HEK293 (cell line): ENCODE measurements at regions not wholly inside any gene's neighbourhood (a gene's known extent, or its start where the extent isn't known, plus 50 kb on each side); places are given as distances from the start of the nearest gene placed in this dataset.

Experiments used
- CTCF ChIA-PET: fragments of 350-600 bp; formaldehyde crosslinking; extraction: SDS; loops from one replicate; lab custom pipeline; 2021; ENCODE audit warnings: antibody characterized with exemption; lab: Yijun Ruan, JAX
- POLR2A ChIA-PET: fragments of 300-600 bp; formaldehyde crosslinking; extraction: SDS; loops from one replicate; lab custom pipeline; 2020; ENCODE audit warnings: antibody characterized with exemption, inconsistent platforms; lab: Yijun Ruan, JAX
- H3K27ac ChIP-seq: fragments of 200-500 bp; sonication (Bioruptor generic); 2 replicates; pipeline ENCODE4 v1.5.1; 2014; ENCODE audit warnings: low read depth, low read length, control low read depth, inconsistent platforms; ENCODE audit errors: extremely low read depth
- H3K36me3 ChIP-seq, 2 experiments: fragments of 200-500 bp in 1 of 2; sonication (Bioruptor generic) in 1 of 2; 1 replicate in 1 of 2; 2 replicates in 1 of 2; pipeline ENCODE4 v1.5.1; 2014 to 2017; ENCODE audit warnings: inconsistent platforms in 2 of 2, low read length in 2 of 2; ENCODE audit not compliant: control insufficient read depth in 2 of 2, insufficient read depth in 1 of 2
- H3K4me1 ChIP-seq: fragments of 200-500 bp; sonication (Bioruptor generic); 2 replicates; pipeline ENCODE4 v1.5.1; 2014; ENCODE audit warnings: mild to moderate bottlenecking, low read length, inconsistent platforms; ENCODE audit not compliant: control insufficient read depth, insufficient read depth
- H3K4me3 ChIP-seq: 2 replicates; pipeline ENCODE4 v1.5.1; 2011; ENCODE audit warnings: low read depth, mild to moderate bottlenecking, control low read depth, low read length, moderate library complexity
- H3K9me3 ChIP-seq: fragments of 200-500 bp; sonication (Bioruptor generic); 2 replicates; pipeline ENCODE4 v1.5.1; 2014; ENCODE audit warnings: low read depth, low read length, inconsistent platforms; ENCODE audit not compliant: control insufficient read depth, insufficient read depth
- ATF2 ChIP-seq: fragments of 450-650 bp; formaldehyde crosslinking; IDR thresholded peaks from 2 replicates; pipeline ENCODE4 v1.5.1; 2016; ENCODE audit warnings: missing biosample characterization, missing genetic modification characterization, low read depth
- FEZF1 ChIP-seq: fragments of 450-650 bp; formaldehyde crosslinking; IDR thresholded peaks from 2 replicates; pipeline ENCODE4 v1.5.1; 2016; ENCODE audit warnings: missing biosample characterization, missing genetic modification characterization
- HOXD13 ChIP-seq: sonication (generic); formaldehyde crosslinking; IDR thresholded peaks from 2 replicates; pipeline ENCODE4 v1.8.0; 2022; ENCODE audit warnings: missing genetic modification reagents, borderline replicate concordance
- MZF1 ChIP-seq: fragments of 450-650 bp; formaldehyde crosslinking; IDR thresholded peaks from 2 replicates; pipeline ENCODE4 v1.5.1; 2017; ENCODE audit warnings: missing biosample characterization, missing genetic modification characterization, borderline replicate concordance
- TSHZ1 ChIP-seq: fragments of 450-650 bp; formaldehyde crosslinking; IDR thresholded peaks from 2 replicates; pipeline ENCODE4 v1.5.1; 2016; ENCODE audit warnings: missing biosample characterization, missing genetic modification characterization, borderline replicate concordance
- ZNF140 ChIP-seq: fragments of 450-650 bp; formaldehyde crosslinking; IDR thresholded peaks from 2 replicates; pipeline ENCODE4 v1.5.1; 2016; ENCODE audit warnings: missing biosample characterization, missing genetic modification characterization
- ZNF18 ChIP-seq: fragments of 450-650 bp; formaldehyde crosslinking; IDR thresholded peaks from 2 replicates; pipeline ENCODE4 v1.5.1; 2016; ENCODE audit warnings: missing biosample characterization, missing genetic modification characterization
- ZNF2 ChIP-seq: fragments of 450-650 bp; formaldehyde crosslinking; IDR thresholded peaks from 2 replicates; pipeline ENCODE4 v1.5.1; 2016; ENCODE audit warnings: missing biosample characterization, missing genetic modification characterization
- ZNF202 ChIP-seq: fragments of 450-650 bp; formaldehyde crosslinking; IDR thresholded peaks from 2 replicates; pipeline ENCODE4 v1.5.1; 2016; ENCODE audit warnings: missing biosample characterization, missing genetic modification characterization, borderline replicate concordance
- ZNF248 ChIP-seq: fragments of 450-650 bp; formaldehyde crosslinking; IDR thresholded peaks from 2 replicates; pipeline ENCODE4 v1.5.1; 2017; ENCODE audit warnings: missing biosample characterization, missing genetic modification characterization
- ZNF292 ChIP-seq: fragments of 450-650 bp; formaldehyde crosslinking; IDR thresholded peaks from 2 replicates; pipeline ENCODE4 v1.5.1; 2016; ENCODE audit warnings: low read depth, missing biosample characterization, missing genetic modification characterization, borderline replicate concordance
- ZNF335 ChIP-seq: fragments of 450-650 bp; formaldehyde crosslinking; conservative IDR thresholded peaks from 2 replicates; pipeline ENCODE4 v1.5.1; 2016; ENCODE audit warnings: missing biosample characterization, missing genetic modification characterization
- ZNF571 ChIP-seq: fragments of 450-650 bp; formaldehyde crosslinking; IDR thresholded peaks from 2 replicates; pipeline ENCODE4 v1.5.0; 2017; ENCODE audit warnings: missing biosample characterization, missing genetic modification characterization
- ZSCAN30 ChIP-seq: fragments of 450-650 bp; IDR thresholded peaks from 2 replicates; pipeline ENCODE4 v1.5.1; 2018; ENCODE audit warnings: missing biosample characterization, mild to moderate bottlenecking, missing genetic modification characterization, moderate library complexity
- TF ChIP-seq, protein P1 (sequence below): fragments of 450-650 bp; formaldehyde crosslinking; IDR thresholded peaks from 2 replicates; pipeline ENCODE4 v1.5.1; 2016; ENCODE audit warnings: missing biosample characterization, missing genetic modification characterization
- TF ChIP-seq, protein P2 (sequence below): fragments of 450-650 bp; formaldehyde crosslinking; IDR thresholded peaks from 2 replicates; pipeline ENCODE4 v1.5.1; 2016; ENCODE audit warnings: missing biosample characterization, missing genetic modification characterization
- TF ChIP-seq, protein P3 (sequence below): fragments of 450-650 bp; formaldehyde crosslinking; IDR thresholded peaks from 2 replicates; pipeline ENCODE4 v1.5.1; 2016; ENCODE audit warnings: missing biosample characterization, missing genetic modification characterization
- TF ChIP-seq, protein P4 (sequence below): fragments of 450-650 bp; formaldehyde crosslinking; IDR thresholded peaks from 2 replicates; pipeline ENCODE4 v1.5.1; 2016; ENCODE audit warnings: missing biosample characterization, missing genetic modification characterization, low read depth

DNA sequence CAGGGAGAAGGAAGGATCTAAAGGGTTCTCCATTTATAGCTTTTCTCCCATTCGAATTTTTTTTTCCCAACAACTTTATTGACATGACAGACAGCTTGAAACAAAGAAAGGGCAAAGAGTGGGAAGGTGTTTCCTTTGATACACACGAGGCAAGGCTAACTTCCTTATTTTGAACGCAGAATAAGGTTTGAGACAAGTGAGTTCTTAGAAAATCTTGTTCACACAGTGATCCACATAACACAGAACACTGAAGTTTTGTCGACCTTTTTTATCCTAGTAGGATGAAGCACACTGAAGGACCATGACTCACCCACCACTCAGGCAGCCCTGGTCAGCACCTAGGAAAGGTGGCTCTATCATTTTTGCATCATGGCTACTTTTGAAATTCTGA is 425.8 kb upstream of the MDFIC2 start (continued):
- TF ChIP-seq, protein P1, sequence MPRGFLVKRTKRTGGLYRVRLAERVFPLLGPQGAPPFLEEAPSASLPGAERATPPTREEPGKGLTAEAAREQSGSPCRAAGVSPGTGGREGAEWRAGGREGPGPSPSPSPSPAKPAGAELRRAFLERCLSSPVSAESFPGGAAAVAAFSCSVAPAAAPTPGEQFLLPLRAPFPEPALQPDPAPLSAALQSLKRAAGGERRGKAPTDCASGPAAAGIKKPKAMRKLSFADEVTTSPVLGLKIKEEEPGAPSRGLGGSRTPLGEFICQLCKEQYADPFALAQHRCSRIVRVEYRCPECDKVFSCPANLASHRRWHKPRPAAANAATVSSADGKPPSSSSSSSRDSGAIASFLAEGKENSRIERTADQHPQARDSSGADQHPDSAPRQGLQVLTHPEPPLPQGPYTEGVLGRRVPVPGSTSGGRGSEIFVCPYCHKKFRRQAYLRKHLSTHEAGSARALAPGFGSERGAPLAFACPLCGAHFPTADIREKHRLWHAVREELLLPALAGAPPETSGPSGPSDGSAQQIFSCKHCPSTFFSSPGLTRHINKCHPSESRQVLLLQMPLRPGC, result no peak
- TF ChIP-seq MZF1 (tag by site-specific recombination) (no peak), ZNF335 (tag by site-specific recombination) (no peak), ZNF292 (tag by site-specific recombination) (no peak), FEZF1 (tag by site-specific recombination) (no peak)

DNA sequence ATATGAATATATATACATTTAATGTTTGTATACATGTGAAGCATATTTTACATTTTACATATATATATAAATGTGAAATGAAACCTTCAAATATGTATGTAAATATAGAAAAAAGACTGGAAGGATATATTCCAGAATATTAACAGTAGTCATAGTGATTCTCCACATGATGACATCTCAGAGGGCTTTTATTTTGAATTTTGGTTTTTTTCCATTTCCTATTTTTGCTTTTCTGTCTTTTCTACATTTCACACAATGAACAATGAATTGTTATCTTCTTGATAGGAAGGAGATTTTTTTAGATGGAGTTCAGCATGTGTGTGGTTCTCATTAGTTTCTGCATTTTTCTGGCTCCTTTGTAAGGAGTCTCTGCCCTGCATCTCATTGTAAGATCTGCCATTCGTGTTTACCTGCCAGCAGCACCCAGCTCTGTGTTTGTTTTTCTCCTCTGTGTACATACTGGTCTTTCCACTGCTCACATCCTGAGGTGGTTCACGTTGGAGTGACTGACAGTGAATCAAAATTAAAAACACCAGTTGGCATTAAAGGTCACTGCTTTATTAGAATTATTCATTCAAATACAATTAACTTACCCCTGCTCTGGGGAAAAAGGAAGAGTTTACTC is 425.3 kb upstream of the MDFIC2 start:
- H3K4me3 ChIP-seq, result no peak overlapping the region
- no peak overlapping the region for H3K27ac ChIP-seq
- H3K4me1 ChIP-seq, result no peaks in the 10 kb centered on the region
- CTCF ChIA-PET, result no interaction called here
- no peaks in the 10 kb centered on the region for H3K36me3 ChIP-seq
- H3K9me3 ChIP-seq, result no peaks in the 10 kb centered on the region
- POLR2A ChIA-PET, result no interaction called here
- TF ChIP-seq, protein P2, sequence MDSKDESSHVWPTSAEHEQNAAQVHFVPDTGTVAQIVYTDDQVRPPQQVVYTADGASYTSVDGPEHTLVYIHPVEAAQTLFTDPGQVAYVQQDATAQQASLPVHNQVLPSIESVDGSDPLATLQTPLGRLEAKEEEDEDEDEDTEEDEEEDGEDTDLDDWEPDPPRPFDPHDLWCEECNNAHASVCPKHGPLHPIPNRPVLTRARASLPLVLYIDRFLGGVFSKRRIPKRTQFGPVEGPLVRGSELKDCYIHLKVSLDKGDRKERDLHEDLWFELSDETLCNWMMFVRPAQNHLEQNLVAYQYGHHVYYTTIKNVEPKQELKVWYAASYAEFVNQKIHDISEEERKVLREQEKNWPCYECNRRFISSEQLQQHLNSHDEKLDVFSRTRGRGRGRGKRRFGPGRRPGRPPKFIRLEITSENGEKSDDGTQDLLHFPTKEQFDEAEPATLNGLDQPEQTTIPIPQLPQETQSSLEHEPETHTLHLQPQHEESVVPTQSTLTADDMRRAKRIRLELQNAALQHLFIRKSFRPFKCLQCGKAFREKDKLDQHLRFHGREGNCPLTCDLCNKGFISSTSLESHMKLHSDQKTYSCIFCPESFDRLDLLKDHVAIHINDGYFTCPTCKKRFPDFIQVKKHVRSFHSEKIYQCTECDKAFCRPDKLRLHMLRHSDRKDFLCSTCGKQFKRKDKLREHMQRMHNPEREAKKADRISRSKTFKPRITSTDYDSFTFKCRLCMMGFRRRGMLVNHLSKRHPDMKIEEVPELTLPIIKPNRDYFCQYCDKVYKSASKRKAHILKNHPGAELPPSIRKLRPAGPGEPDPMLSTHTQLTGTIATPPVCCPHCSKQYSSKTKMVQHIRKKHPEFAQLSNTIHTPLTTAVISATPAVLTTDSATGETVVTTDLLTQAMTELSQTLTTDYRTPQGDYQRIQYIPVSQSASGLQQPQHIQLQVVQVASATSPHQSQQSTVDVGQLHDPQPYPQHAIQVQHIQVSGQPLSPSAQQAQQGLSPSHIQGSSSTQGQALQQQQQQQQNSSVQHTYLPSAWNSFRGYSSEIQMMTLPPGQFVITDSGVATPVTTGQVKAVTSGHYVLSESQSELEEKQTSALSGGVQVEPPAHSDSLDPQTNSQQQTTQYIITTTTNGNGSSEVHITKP, result no peak
- TF ChIP-seq ZNF140 (tag by site-specific recombination), result no peak
- TF ChIP-seq ZNF2 (tag by site-specific recombination), result no peak
- no peak for TF ChIP-seq ATF2 (tag by site-specific recombination)
- TF ChIP-seq, protein P3, sequence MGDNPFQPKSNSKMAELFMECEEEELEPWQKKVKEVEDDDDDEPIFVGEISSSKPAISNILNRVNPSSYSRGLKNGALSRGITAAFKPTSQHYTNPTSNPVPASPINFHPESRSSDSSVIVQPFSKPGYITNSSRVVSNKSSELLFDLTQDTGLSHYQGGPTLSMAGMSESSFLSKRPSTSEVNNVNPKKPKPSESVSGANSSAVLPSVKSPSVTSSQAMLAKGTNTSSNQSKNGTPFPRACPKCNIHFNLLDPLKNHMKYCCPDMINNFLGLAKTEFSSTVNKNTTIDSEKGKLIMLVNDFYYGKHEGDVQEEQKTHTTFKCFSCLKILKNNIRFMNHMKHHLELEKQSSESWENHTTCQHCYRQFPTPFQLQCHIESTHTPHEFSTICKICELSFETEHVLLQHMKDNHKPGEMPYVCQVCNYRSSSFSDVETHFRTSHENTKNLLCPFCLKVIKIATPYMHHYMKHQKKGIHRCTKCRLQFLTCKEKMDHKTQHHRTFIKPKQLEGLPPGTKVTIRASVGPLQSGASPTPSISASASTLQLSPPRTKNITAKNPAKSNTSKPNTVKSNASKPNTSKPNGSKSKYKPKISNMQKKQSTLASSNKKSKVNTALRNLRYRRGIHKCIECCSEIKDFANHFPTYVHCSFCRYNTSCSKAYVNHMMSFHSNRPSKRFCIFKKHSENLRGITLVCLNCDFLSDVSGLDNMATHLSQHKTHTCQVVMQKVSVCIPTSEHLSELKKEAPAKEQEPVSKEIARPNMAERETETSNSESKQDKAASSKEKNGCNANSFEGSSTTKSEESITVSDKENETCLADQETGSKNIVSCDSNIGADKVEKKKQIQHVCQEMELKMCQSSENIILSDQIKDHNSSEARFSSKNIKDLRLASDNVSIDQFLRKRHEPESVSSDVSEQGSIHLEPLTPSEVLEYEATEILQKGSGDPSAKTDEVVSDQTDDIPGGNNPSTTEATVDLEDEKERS (tag by site-specific recombination), result no peak
- no peak for TF ChIP-seq ZNF248 (tag by site-specific recombination)
- no peak for TF ChIP-seq ZNF202
- no peak for TF ChIP-seq HOXD13
- no peak for TF ChIP-seq ZNF18
- TF ChIP-seq TSHZ1 (tag by site-specific recombination), result no peak
- TF ChIP-seq, protein P4, sequence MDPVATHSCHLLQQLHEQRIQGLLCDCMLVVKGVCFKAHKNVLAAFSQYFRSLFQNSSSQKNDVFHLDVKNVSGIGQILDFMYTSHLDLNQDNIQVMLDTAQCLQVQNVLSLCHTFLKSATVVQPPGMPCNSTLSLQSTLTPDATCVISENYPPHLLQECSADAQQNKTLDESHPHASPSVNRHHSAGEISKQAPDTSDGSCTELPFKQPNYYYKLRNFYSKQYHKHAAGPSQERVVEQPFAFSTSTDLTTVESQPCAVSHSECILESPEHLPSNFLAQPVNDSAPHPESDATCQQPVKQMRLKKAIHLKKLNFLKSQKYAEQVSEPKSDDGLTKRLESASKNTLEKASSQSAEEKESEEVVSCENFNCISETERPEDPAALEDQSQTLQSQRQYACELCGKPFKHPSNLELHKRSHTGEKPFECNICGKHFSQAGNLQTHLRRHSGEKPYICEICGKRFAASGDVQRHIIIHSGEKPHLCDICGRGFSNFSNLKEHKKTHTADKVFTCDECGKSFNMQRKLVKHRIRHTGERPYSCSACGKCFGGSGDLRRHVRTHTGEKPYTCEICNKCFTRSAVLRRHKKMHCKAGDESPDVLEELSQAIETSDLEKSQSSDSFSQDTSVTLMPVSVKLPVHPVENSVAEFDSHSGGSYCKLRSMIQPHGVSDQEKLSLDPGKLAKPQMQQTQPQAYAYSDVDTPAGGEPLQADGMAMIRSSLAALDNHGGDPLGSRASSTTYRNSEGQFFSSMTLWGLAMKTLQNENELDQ (tag by site-specific recombination), result no peak
- no peak for TF ChIP-seq ZSCAN30
- no peak for TF ChIP-seq ZNF571 (tag by site-specific recombination)
